Testis (tissue), 2 donors: ENCODE measurements at regions not wholly inside any gene's neighbourhood (a gene's known extent, or its start where the extent isn't known, plus 50 kb on each side); places are given as distances from the start of the nearest gene placed in this dataset.

Experiments
- DNase-seq: peaks from one replicate; pipeline ENCODE4 v3.0.0-alpha.2; 2019
- H3K27ac ChIP-seq, 2 donors: fragments of 200-600 bp; sonication (generic); one replicate each; pipeline ENCODE4 v1.5.1; 2019
- H3K27me3 ChIP-seq: fragments of 200-600 bp; sonication (generic); one replicate; pipeline ENCODE4 v1.5.1; 2019
- H3K36me3 ChIP-seq: fragments of 200-600 bp; sonication (generic); one replicate; pipeline ENCODE4 v1.5.1; 2017; ENCODE audit warnings: low read depth; ENCODE audit errors: missing control alignments
- H3K4me1 ChIP-seq: fragments of 200-600 bp; sonication (generic); one replicate; pipeline ENCODE4 v1.5.1; 2019
- H3K4me3 ChIP-seq, 2 donors: fragments of 200-600 bp; sonication (generic); one replicate each; pipeline ENCODE4 v1.5.1; 2017 to 2019
- H3K9me3 ChIP-seq: fragments of 200-600 bp; sonication (generic); one replicate; pipeline ENCODE4 v1.5.1; 2017
- CTCF ChIP-seq, 3 experiments: fragments of 450-650 bp in 2 of 3; fragments of 200-600 bp in 1 of 3; sonication (generic) in 1 of 3; IDR thresholded peaks; one replicate each; pipeline ENCODE4 v1.5.1; 2016 to 2019; ENCODE audit warnings: antibody characterized with exemption in 3 of 3, mild to moderate bottlenecking in 2 of 3, moderate library complexity in 1 of 3
- POLR2A ChIP-seq: fragments of 450-650 bp; IDR thresholded peaks from one replicate; pipeline ENCODE4 v1.6.1; 2017; ENCODE audit warnings: antibody characterized with exemption, mild to moderate bottlenecking, moderate library complexity
- WGBS, 2 donors: methylation state at CpG; one replicate each; pipeline ENCODE4 v1.1.5; 2018; 5-methylcytosine and 5-hydroxymethylcytosine counted together
- intact Hi-C: fragments of 100-400 bp; cut with DNase I; formaldehyde crosslinking; loops from one replicate; pipeline ENCODE4 v1.15.1; 2023; ENCODE audit warnings: low total_unique reads

GRCh38 chr10:65408401-65408800 lies 1517.4 kb upstream of the LRRTM3 start:
- Histone ChIP-seq H3K4me3 (no peak overlapping the region), H3K36me3 (no peaks in the 10 kb centered on the region), H3K27me3 (no peaks in the 10 kb centered on the region), H3K4me1 (no peaks in the 10 kb centered on the region), H3K9me3 (no peaks in the 10 kb centered on the region), H3K27ac (no peak overlapping the region)
- no peak for DNase-seq
- intact Hi-C loops = no loop called here
- TF ChIP-seq CTCF (IDR thresholded peaks at IDR 0.05) (no peak), POLR2A (no peak)
- WGBS, 2 donors = 70 to 97% methylated on average over 2 of the region's 2 CpGs

- 67 to 81% methylated on average over 2 of the region's 2 CpGs for WGBS, 2 donors
Measured at GRCh38 chr10:65413001-65413400, 1512.8 kb upstream of the LRRTM3 start.

GRCh38 chr10:65415318-65415717 lies 1510.5 kb upstream of the LRRTM3 start:
- H3K9me3 ChIP-seq = no peaks in the 10 kb centered on the region
- H3K4me3 ChIP-seq = no peak overlapping the region
- no peaks in the 10 kb centered on the region for H3K27me3 ChIP-seq
- no peak for DNase-seq
- no peaks in the 10 kb centered on the region for H3K4me1 ChIP-seq
- TF ChIP-seq CTCF (IDR thresholded peaks at IDR 0.05) (no peak), POLR2A (no peak)
- H3K36me3 ChIP-seq = no peaks in the 10 kb centered on the region
- intact Hi-C loops = no loop called here
- no peak overlapping the region for H3K27ac ChIP-seq

More at GRCh38 chr10:65413001-65413400, 1512.8 kb upstream of the LRRTM3 start:
- Histone ChIP-seq H3K4me3 (no peak overlapping the region), H3K27me3 (no peaks in the 10 kb centered on the region), H3K27ac (no peak overlapping the region), H3K4me1 (no peaks in the 10 kb centered on the region), H3K9me3 (no peaks in the 10 kb centered on the region), H3K36me3 (no peaks in the 10 kb centered on the region)
- TF ChIP-seq POLR2A = no peak
- no peak for TF ChIP-seq CTCF (IDR thresholded peaks at IDR 0.05)
- intact Hi-C loops = no loop called here
- DNase-seq = no peak

- no peak overlapping the region for H3K4me3 ChIP-seq
- no peaks in the 10 kb centered on the region for H3K36me3 ChIP-seq
- no peaks in the 10 kb centered on the region for H3K4me1 ChIP-seq
- 74 to 84% methylated on average over 1 of the region's 1 CpG for WGBS, 2 donors
- no peak for TF ChIP-seq POLR2A
- no peak for TF ChIP-seq CTCF (IDR thresholded peaks at IDR 0.05)
- H3K9me3 ChIP-seq = no peaks in the 10 kb centered on the region
- H3K27me3 ChIP-seq = no peaks in the 10 kb centered on the region
- intact Hi-C loops = no loop called here
- no peak overlapping the region for H3K27ac ChIP-seq
- DNase-seq = no peak
Measured at GRCh38 chr10:65416094-65416493, 1509.7 kb upstream of the LRRTM3 start.

- H3K9me3 ChIP-seq = no peaks in the 10 kb centered on the region
- WGBS, 2 donors = 71 to 86% methylated on average over 2 of the region's 2 CpGs
- intact Hi-C loops = no loop called here
- no peak overlapping the region for H3K4me3 ChIP-seq
- no peak overlapping the region for H3K27ac ChIP-seq
- no peaks in the 10 kb centered on the region for H3K27me3 ChIP-seq
- TF ChIP-seq CTCF (IDR thresholded peaks at IDR 0.05) = no peak
- TF ChIP-seq POLR2A = no peak
- no peaks in the 10 kb centered on the region for H3K36me3 ChIP-seq
- H3K4me1 ChIP-seq = no peaks in the 10 kb centered on the region
- DNase-seq = no peak
Measured at GRCh38 chr10:65419629-65420028, 1506.2 kb upstream of the LRRTM3 start.
